ENCODE measurements at regions not wholly inside any gene's neighbourhood (a gene's known extent, or its start where the extent isn't known, plus 50 kb on each side); places are given as distances from the start of the nearest gene placed in this dataset.

DNA sequence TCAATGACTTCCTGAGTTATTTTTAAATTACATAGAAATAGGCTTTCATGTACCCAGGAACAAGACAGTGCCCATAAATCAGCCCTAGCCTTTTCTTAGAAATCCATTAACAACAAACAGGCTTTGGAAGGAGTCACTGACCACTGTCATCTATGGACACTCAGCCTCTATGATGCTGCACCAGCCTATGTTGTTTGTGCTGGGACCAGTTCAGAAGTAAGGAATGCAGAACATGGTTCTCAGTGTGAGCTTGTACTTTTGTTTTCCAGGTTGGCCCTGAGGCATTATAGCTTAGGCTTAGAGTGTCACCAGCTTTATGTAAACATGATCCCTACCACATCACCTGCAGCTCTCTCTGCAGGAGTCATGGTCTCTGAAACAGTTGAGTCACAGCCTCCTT is 335.7 kb upstream of the CDH7 start:
- no peak for TF ChIP-seq EZH2 (IDR thresholded peaks at IDR 0.05; ENCODE audit: low read length)
- TF ChIP-seq, protein P1, sequence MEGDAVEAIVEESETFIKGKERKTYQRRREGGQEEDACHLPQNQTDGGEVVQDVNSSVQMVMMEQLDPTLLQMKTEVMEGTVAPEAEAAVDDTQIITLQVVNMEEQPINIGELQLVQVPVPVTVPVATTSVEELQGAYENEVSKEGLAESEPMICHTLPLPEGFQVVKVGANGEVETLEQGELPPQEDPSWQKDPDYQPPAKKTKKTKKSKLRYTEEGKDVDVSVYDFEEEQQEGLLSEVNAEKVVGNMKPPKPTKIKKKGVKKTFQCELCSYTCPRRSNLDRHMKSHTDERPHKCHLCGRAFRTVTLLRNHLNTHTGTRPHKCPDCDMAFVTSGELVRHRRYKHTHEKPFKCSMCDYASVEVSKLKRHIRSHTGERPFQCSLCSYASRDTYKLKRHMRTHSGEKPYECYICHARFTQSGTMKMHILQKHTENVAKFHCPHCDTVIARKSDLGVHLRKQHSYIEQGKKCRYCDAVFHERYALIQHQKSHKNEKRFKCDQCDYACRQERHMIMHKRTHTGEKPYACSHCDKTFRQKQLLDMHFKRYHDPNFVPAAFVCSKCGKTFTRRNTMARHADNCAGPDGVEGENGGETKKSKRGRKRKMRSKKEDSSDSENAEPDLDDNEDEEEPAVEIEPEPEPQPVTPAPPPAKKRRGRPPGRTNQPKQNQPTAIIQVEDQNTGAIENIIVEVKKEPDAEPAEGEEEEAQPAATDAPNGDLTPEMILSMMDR (optimal IDR thresholded peaks at IDR 0.05 in 1 of 3, IDR thresholded peaks at IDR 0.05 in 1 of 3, conservative IDR thresholded peaks at IDR 0.05 in 1 of 3; ENCODE audit: extremely low read depth in 1 of 3, insufficient read depth in 2 of 3, low read length in 3 of 3): no peak

All from keratinocyte (primary cell).